ENCODE measurements at regions not wholly inside any gene's neighbourhood (a gene's known extent, or its start where the extent isn't known, plus 50 kb on each side); places are given as distances from the start of the nearest gene placed in this dataset.
A peak's percentile ranks its signal among the peaks of the same experiment; 100 is the strongest.
"Not testable (repeated sequence)": the region's sequence is repeated elsewhere in the genome, so short reads cannot be mapped to it uniquely, and the experiment has no call there.

GRCh38 chr16:29578898-29579297, 72.7 kb upstream of the NPIPB12 start:
- DNase-seq, result not testable (repeated sequence)

GRCh38 chr16:29581764-29582163, 75.6 kb upstream of the NPIPB12 start:
- DNase-seq, result not testable (repeated sequence)

GRCh38 chr16:29591919-29592318, 71.1 kb upstream of the SPN start:
- DNase-seq, result not testable (repeated sequence)

GRCh38 chr16:29594269-29594925, 68.7 kb upstream of the SPN start:
- peak; percentile 48 for DNase-seq

GRCh38 chr16:29594926-29595838, 67.9 kb upstream of the SPN start:
- DNase-seq, result peak; percentile 92

GRCh38 chr16:29597030-29597429, 66.0 kb upstream of the SPN start:
- DNase-seq, result not testable (repeated sequence)

- not testable (repeated sequence) for DNase-seq
These were observed 62.7 kb upstream of the SPN start for GRCh38 chr16:29600111-29601000.

- peak; percentile 18 for DNase-seq
These were observed 60.8 kb upstream of the SPN start for GRCh38 chr16:29602247-29602625.

GRCh38 chr16:29602683-29603088, 60.4 kb upstream of the SPN start:
- DNase-seq, result peak; percentile 61

- peak; percentile 61 for DNase-seq
These were observed 58.2 kb upstream of the SPN start for GRCh38 chr16:29604631-29605549.

GRCh38 chr16:29605593-29606205, 57.3 kb upstream of the SPN start:
- peak; percentile 20 for DNase-seq

GRCh38 chr16:29606669-29607427, 56.2 kb upstream of the SPN start:
- not testable (repeated sequence) for DNase-seq

GRCh38 chr16:29607428-29607823, 55.6 kb upstream of the SPN start:
- peak; percentile 26 for DNase-seq

- not testable (repeated sequence) for DNase-seq
These were observed 50.4 kb upstream of the SPN start for GRCh38 chr16:29612381-29613306.
